Left renal pelvis (tissue), 4 donors: ENCODE measurements at regions not wholly inside any gene's neighbourhood (a gene's known extent, or its start where the extent isn't known, plus 50 kb on each side); places are given as distances from the start of the nearest gene placed in this dataset.
"Not testable (repeated sequence)": the region's sequence is repeated elsewhere in the genome, so short reads cannot be mapped to it uniquely, and the experiment has no call there.

Experiments used
- DNase-seq, 4 donors: peaks; one replicate each; pipeline ENCODE4 v3.0.0-alpha.2; 2013; ENCODE audit warnings: low read depth in 4 of 4, low spot score in 3 of 4

GRCh38 chrX:40418813-40419195, 162.0 kb upstream of the ATP6AP2 start:
- DNase-seq = no peak

GRCh38 chrX:40418146-40418812, 162.5 kb upstream of the ATP6AP2 start:
- peak in 1 of 4 donors; percentile 45 for DNase-seq

GRCh38 chrX:40415675-40416074, 165.1 kb upstream of the ATP6AP2 start:
- DNase-seq = no peak

- DNase-seq = no peak
Measured at GRCh38 chrX:40414335-40414734, 166.4 kb upstream of the ATP6AP2 start.

GRCh38 chrX:40411340-40412111, 169.2 kb upstream of the ATP6AP2 start:
- no peak for DNase-seq

- no peak for DNase-seq
Measured at GRCh38 chrX:40410859-40411258, 169.9 kb upstream of the ATP6AP2 start.

- no peak for DNase-seq
Measured at GRCh38 chrX:40406330-40406859, 174.4 kb upstream of the ATP6AP2 start.

GRCh38 chrX:40405399-40405798, 175.4 kb upstream of the ATP6AP2 start:
- no peak for DNase-seq

- no peak for DNase-seq
Measured at GRCh38 chrX:40403757-40404156, 177.0 kb upstream of the ATP6AP2 start.

GRCh38 chrX:40402831-40403533, 177.8 kb upstream of the ATP6AP2 start:
- peak in 1 of 4 donors; percentile 34 for DNase-seq

GRCh38 chrX:40395102-40395501, 185.7 kb upstream of the ATP6AP2 start:
- DNase-seq = no peak

GRCh38 chrX:40394302-40394701, 186.5 kb upstream of the ATP6AP2 start:
- DNase-seq = no peak

- no peak for DNase-seq
Measured at GRCh38 chrX:40392599-40392998, 188.2 kb upstream of the ATP6AP2 start.

- no peak for DNase-seq
Measured at GRCh38 chrX:40391662-40392061, 189.1 kb upstream of the ATP6AP2 start.

GRCh38 chrX:40389555-40389954, 191.2 kb upstream of the ATP6AP2 start:
- DNase-seq = no peak

- DNase-seq = no peak
Measured at GRCh38 chrX:40388441-40388840, 192.3 kb upstream of the ATP6AP2 start.

GRCh38 chrX:40387869-40388268, 192.9 kb upstream of the ATP6AP2 start:
- DNase-seq = not testable (repeated sequence)

- not testable (repeated sequence) for DNase-seq
Measured at GRCh38 chrX:40387311-40387710, 193.5 kb upstream of the ATP6AP2 start.

GRCh38 chrX:40385682-40386081, 195.1 kb upstream of the ATP6AP2 start:
- no peak for DNase-seq

GRCh38 chrX:40385256-40385655, 195.5 kb upstream of the ATP6AP2 start:
- DNase-seq = no peak

- DNase-seq = no peak
Measured at GRCh38 chrX:40383969-40384368, 196.8 kb upstream of the ATP6AP2 start.
